Spleen (tissue), 7 donors: ENCODE measurements at regions not wholly inside any gene's neighbourhood (a gene's known extent, or its start where the extent isn't known, plus 50 kb on each side); places are given as distances from the start of the nearest gene placed in this dataset.
"Not testable (repeated sequence)": the region's sequence is repeated elsewhere in the genome, so short reads cannot be mapped to it uniquely, and the experiment has no call there.

Experiments used
- POLR2A ChIP-seq, 3 donors: fragments of 450-650 bp; IDR thresholded peaks; one replicate each; pipeline ENCODE4 v1.5.1; 2017; ENCODE audit warnings: antibody characterized with exemption in 3 of 3, mild to moderate bottlenecking in 1 of 3
- TF ChIP-seq, protein P1 (sequence below), 11 experiments: fragments of 200-600 bp in 7 of 11; fragments of 450-650 bp in 4 of 11; sonication (generic) in 4 of 11; IDR thresholded peaks in 8 of 11; conservative IDR thresholded peaks in 3 of 11; 1 replicate in 7 of 11; 2 replicates in 4 of 11; pipeline versions ENCODE4 v1.4.0 to v1.8.0; 2016 to 2021; ENCODE audit warnings: antibody characterized with exemption in 11 of 11, inconsistent platforms in 4 of 11, mild to moderate bottlenecking in 1 of 11
- donor health status: DM: no; HTN: no; CAD: no; lungs with moderate emphysema.
- donor health status: DM: no; HTN: no; CAD: no.
- donor health status: DM: no; HTN: no; CAD: no.

DNA sequence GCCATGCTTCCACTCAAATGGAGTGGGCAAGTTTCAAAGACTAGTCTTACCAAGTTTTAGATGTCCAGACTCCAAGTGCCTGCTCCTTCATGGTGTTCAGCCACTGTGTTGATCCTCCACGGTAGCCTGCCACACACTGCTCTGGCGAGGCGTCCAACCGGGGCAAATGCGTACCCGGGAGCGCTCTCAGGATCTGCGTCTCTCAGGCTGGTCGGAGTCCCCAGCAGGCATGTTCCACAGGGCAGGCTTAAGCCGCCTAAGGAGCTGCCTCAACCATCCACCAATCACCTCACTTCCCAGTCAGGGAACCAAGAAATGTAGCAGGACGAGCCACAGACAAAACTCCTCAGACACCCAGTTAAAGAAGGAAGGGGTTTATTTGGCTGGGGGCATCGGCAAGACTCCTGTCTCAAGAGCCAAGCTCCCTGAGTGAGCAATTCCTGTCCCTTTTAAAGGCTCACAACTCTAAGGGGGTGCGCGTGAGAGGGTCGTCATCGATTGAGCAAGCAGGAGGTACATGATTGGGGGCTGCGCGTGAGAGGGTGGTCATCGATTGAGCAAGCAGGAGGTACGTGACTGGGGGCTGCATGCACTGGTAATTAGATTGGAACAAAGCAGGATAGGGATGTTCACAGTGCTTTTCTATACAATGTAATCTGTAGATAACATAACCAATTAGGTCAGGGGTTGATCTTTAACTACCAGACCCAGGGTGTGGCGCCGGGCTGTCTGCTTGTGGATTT lies 816.2 kb downstream of the TRIB2 start:
- TF ChIP-seq POLR2A (IDR thresholded peaks at IDR 0.05) = not testable (repeated sequence)
- TF ChIP-seq, protein P1, sequence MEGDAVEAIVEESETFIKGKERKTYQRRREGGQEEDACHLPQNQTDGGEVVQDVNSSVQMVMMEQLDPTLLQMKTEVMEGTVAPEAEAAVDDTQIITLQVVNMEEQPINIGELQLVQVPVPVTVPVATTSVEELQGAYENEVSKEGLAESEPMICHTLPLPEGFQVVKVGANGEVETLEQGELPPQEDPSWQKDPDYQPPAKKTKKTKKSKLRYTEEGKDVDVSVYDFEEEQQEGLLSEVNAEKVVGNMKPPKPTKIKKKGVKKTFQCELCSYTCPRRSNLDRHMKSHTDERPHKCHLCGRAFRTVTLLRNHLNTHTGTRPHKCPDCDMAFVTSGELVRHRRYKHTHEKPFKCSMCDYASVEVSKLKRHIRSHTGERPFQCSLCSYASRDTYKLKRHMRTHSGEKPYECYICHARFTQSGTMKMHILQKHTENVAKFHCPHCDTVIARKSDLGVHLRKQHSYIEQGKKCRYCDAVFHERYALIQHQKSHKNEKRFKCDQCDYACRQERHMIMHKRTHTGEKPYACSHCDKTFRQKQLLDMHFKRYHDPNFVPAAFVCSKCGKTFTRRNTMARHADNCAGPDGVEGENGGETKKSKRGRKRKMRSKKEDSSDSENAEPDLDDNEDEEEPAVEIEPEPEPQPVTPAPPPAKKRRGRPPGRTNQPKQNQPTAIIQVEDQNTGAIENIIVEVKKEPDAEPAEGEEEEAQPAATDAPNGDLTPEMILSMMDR (IDR thresholded peaks at IDR 0.05 in 8 of 11, conservative IDR thresholded peaks at IDR 0.05 in 3 of 11) = not testable (repeated sequence)
